ENCODE measurements at regions not wholly inside any gene's neighbourhood (a gene's known extent, or its start where the extent isn't known, plus 50 kb on each side); places are given as distances from the start of the nearest gene placed in this dataset.

DNA sequence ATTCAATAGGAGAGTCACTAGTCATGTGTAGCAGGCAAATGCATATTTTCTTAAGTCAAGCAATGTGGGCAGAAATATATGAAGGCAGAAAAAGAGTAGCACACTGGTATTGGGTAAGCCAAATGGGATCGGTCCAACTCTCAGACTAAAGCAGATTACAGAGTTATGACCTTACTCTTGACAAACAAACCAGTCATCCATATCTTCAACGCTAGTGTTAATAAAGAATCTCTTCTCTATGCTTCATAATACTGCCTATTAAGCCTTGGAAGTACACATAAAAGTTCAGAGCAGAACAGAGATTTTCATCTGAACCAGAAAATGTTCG, 320.2 kb upstream of the JARID2 start:
- no peak for DNase-seq (ENCODE audit: low spot score)

GRCh38 chr6:14927398-14927797, 318.5 kb upstream of the JARID2 start:
- DNase-seq (ENCODE audit: low spot score) = no peak

GRCh38 chr6:14929291-14929690, 316.6 kb upstream of the JARID2 start:
- no peak for DNase-seq (ENCODE audit: low spot score)

- no peak for DNase-seq (ENCODE audit: low spot score)
These were observed 315.4 kb upstream of the JARID2 start for GRCh38 chr6:14930366-14930989.

GRCh38 chr6:14932485-14933182, 313.2 kb upstream of the JARID2 start:
- no peak for DNase-seq (ENCODE audit: low spot score)

- no peak for DNase-seq (ENCODE audit: low spot score)
These were observed 312.7 kb upstream of the JARID2 start for GRCh38 chr6:14933183-14933544.

DNA sequence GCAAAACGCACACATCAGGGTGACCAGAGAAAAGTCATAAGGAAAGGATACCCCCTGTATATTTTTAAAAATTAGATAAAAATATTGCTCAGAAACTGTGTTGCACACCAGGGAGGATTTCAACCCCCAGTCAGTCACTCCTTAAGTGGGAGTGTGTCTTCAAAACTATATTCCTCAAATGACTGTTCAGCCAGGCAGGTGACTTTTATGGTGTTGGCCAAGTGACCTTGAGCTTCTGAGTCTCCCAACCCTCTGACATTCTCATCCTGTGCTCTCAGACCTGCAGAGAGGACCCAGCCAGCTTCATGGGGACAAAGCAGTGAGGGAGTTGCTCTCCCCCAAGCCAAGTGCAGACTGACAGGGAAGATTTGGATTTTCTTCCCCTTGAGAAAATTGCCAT, 311.9 kb upstream of the JARID2 start:
- no peak for DNase-seq (ENCODE audit: low spot score)

GRCh38 chr6:14934844-14935243, 311.0 kb upstream of the JARID2 start:
- DNase-seq (ENCODE audit: low spot score) = no peak

DNA sequence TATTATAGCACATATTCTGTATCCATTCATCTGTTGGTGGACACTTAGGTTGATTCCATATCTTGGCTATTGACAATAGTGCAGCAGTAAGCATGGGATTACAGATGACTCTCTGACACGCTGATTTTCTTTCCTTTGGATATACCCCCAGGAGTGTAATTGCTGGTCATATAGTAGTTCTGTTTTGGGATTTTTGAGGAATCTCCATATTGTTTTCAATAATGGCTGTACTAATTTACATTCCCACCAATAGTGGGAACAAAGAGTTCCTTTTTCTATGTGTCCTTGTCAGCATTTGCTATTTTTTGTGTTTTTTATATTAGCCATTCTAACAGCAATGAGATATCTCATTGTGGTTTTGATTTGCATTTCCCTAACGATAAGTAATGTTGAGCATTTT, 309.0 kb upstream of the JARID2 start:
- DNase-seq (ENCODE audit: low spot score) = no peak

- no peak for DNase-seq (ENCODE audit: low spot score)
These were observed 302.8 kb upstream of the JARID2 start for GRCh38 chr6:14943116-14943515.

GRCh38 chr6:14944593-14944992, 301.3 kb upstream of the JARID2 start:
- DNase-seq (ENCODE audit: low spot score) = peak; percentile 27

GRCh38 chr6:14945461-14946185, 300.2 kb upstream of the JARID2 start:
- DNase-seq (ENCODE audit: low spot score) = no peak

DNA sequence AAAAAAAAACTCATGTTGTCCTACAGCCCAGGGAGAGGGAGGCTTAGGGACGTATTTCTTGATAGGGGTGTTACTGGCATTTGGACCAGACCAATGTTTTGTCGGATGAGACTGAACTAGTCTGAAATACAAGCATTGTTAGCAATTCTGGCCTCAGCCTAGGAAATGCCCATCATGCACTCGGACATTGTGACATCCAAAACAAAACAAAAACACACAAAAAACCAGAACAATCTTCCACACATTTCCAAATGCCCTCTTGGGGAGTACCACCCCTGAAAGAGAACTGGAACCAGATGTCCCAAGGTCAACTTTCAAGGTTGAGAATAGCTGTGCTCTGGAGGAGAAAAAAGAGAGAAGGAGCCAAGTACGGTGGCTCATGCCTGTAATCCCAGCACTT, 299.1 kb upstream of the JARID2 start:
- no peak for DNase-seq (ENCODE audit: low spot score)

DNA sequence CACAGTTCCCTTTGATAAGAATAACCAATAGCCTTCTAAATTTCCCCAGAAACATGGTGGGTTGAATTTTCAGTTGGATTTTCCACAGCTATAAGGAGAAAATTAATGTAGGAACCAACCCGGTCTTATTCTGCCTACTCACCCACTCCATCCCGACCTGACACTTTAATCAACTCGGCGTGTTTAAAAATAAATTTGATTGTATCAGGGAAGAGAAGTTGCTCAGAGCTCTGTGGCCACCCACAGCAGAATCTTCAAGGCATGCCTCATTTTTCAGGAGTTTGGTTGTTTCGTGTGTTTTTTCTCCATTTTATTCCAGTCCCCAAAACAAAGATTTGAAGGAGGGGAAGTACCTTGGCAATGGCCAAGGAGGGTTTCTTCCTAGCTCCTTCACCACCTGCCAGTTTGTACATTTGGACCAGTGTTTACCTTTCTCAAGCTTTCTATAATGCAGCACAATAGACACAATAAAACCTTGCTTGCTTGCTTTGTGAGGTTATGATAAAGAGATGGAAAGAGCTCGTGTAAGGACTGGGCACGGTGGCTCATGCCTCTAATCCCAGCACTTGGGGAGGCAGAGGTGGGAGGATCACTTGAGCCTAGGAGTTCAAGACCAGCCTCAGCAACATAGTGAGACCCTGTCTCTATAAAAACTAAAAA, 297.2 kb upstream of the JARID2 start:
- no peak for DNase-seq (ENCODE audit: low spot score)

DNA sequence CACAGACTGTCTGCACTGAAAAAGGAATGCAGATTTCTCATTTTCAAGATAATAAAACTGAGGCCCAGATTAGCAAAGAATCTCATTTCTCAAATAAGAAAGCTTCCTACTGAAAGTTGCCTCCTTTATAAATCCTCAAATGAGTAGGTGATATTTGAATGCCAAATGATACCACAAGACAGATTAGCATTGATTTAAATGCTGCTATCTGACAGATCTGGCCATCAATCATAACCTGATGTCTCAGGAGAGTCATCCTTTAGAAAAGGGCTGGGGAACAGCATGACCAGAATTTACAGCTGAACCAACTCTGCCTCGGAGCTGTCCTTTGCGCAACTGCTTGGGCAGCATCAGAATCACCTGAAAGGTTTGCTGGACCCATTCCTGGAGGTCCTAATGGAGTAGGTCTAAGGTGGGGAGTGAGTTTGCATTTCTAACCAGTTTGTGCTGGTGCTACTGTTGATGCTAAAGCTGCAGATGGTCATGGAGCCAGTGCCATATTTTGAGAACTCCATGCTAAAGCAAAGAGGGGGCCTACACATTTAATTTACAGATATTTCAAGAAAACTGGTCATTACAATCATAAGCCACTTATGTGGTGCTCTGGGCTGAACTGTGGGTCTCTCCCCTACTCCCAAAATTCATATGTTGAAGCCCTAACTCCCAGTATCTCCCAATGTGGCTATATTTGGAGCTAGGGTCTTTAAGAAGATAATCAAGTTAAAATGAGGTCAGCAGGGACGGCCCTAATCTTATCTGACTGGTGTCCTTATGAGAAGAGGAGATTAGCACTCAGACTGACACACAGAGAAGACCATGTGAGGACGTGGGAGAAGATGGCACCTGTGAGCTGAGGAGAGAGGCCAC, 295.5 kb upstream of the JARID2 start:
- DNase-seq (ENCODE audit: low spot score) = no peak

- DNase-seq (ENCODE audit: low spot score) = no peak
These were observed 294.9 kb upstream of the JARID2 start for GRCh38 chr6:14950970-14951276.

GRCh38 chr6:14951704-14952103, 294.2 kb upstream of the JARID2 start:
- DNase-seq (ENCODE audit: low spot score) = no peak

GRCh38 chr6:14953836-14954235, 292.0 kb upstream of the JARID2 start:
- no peak for DNase-seq (ENCODE audit: low spot score)

DNA sequence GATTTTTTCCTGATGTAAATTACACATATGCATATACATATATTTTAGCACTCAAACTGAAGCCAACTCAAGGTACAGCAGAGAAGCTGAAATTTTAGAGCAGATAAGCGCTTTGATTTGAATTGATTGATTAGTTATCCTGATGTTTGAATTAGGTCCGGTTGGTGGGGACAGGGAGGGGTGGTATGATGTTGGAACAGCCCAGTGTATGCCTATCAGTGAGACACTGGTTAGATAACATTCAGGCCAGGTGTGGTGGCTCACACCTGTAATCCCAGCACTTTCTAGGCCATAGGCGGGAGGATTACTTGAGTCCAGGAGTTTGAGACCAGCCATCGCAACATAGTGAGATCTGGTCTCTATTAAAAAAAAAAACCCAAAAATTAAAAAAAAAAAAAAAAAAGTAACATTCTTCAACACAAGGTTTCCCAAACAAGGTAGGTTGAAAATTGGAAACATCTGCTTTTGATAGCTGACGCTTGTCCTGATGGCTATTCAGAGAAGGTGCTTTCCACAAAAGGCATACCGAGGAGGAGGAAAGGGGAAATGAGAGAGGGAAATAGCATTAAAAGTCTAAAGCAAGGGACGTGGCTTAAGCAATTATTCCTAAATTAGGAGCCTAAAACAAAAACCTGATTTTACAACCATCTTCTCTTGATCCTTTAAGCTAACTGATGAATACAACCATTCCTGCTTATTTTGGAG, 288.4 kb upstream of the JARID2 start:
- DNase-seq (ENCODE audit: low spot score) = no peak

DNA sequence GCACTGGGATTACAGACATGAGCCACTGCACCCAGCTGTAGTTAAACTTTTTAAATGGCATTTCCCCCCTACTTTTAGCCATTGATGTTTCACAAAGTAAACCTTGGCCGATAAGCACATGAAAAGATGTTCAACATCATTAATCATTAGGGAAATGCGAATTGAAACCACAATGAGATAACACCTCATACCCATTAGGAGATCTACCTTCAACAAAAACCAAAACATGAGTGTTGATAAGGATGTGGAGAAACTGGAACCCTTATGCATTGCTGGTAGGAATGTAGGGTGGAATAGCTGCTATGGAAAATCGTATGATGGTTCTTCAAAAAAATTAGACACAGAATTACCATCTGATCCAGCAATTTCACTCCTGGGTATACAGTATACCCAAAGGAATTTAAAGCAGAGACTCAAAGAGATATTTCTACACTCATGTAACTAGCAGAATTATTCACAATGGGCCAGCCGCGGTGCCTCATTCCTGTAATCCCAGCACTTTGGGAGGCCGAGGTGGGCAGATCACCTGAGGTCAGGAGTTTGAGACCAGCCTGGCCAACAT, 286.5 kb upstream of the JARID2 start:
- DNase-seq (ENCODE audit: low spot score) = no peak

GRCh38 chr6:14964556-14965270, 281.2 kb upstream of the JARID2 start:
- no peak for DNase-seq (ENCODE audit: low spot score)

Data from LoVo (cell line).